GM19452 (cell line): ENCODE measurements at regions not wholly inside any gene's neighbourhood (a gene's known extent, or its start where the extent isn't known, plus 50 kb on each side); places are given as distances from the start of the nearest gene placed in this dataset.
"Not testable (repeated sequence)": the region's sequence is repeated elsewhere in the genome, so short reads cannot be mapped to it uniquely, and the experiment has no call there.

Source experiments
- ATAC-seq: cut with Tn5 transposase; IDR thresholded peaks from one replicate; pipeline ENCODE4 v1.9.1; 2021; ENCODE audit not compliant: unreplicated experiment

DNA sequence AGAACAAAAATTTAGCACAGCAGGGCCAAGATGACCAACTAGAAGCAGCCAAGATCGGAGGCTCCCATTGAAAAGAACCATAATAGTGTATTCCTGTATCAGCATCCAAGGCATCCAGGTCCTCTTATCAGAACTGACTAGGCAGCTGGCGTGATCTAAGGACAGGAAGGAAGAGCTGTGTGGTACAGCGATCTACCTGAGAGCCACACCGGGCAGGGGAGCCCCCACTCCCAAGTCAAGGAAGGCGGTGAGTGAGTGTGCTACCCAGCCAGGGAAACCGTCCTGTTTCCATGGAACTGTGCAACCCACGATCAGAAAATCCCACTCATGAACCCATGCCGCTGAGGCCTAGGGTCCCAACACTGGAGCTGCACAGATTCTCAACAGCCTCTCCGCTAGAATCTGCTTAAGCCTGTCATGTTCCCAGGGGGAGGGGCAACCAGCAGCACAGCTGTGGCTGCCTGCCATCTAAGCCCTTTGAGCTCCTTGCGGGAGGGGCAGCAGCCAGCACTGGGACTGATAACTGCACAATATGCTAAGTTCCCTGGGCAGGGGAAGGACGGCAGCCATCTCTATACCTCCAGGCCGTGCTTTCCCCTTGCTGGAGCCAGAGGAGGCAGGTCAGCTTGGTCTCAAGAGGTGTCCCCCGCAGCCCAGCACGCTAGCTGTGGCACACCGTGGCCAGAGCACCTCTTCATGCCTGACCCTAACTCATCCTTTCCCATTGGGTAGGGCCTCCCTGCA, 213.0 kb upstream of the SMIM30 start:
- ATAC-seq: no peak

DNA sequence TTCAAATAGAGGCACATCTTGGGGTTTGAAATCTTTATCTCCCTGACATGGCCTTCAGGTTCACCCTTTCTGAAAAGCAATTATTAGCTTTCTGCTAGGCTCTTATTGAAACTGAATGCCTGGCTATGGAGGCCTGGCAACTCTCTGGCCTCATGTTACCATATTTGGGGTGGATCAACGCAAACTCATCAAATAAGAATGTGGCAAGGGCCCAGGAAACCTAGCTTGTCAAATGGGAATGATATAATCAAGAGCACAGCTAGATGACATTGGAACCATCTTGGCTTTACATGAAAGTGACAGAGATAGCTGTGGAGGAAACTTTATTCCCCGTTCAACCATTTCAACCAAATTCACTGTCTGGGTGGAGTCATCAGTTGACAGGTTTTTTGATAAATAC, 202.8 kb upstream of the SMIM30 start:
- no peak for ATAC-seq

GRCh38 chr7:113320419-113320818, 202.1 kb upstream of the SMIM30 start:
- no peak for ATAC-seq

GRCh38 chr7:113314594-113314993, 196.2 kb upstream of the SMIM30 start:
- no peak for ATAC-seq

DNA sequence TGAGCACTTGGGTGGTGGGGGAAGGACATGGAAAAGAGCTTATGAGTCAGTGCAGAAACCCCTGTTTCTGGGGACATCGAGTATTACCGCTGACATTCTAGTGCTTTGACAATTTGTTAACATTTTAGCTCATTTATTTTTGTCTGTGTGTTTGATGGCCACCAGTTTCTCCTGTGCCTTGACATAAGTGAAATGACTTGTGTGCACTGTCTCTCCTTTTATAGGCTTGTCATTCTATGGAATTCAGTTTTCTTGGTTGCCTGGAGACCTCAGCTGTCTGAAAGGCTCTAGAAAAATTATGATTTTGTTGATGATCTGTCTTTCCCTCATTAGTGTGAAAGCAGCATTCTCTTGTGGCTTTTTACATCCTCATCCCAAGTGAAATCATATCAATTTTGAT, 190.0 kb upstream of the SMIM30 start:
- ATAC-seq: no peak

DNA sequence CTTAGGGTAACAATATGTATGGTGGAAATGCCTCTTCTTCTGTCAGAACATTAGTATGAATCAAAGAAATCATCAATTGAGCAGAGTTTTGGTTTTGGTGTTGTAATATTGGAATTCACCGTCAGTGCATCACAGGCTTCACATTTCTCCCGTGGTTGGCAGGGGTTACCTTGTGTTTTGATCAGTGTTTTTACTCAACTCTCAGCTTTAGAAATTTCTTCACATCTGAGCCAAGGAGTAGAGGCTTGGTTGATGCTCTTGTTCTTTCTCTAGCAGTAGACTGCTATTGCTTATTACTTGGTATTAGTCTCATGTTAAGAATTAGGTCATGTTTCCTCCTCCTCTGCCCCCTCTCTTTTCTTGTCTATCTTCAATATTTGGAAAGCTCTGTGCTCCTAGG, 188.8 kb upstream of the SMIM30 start:
- no peak for ATAC-seq

DNA sequence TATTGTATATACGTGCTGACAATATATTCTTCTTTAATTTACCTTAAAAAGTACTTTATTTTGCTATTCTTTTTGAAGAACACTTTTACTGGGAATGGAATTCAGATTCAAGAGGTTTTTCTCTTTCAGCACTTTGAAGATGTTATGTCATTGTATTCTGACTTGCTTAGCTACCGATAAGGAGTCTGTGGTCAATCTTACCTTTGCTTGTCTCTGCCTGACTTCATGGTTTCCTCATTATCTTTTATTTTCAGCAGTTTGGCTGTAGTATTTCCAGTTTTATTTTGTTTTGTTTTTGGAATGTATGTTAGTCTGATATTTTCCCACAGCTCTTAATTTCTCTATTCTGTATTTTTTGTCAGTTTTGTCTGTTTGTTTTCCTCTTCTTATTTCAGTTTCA, 187.9 kb upstream of the SMIM30 start:
- ATAC-seq: no peak

DNA sequence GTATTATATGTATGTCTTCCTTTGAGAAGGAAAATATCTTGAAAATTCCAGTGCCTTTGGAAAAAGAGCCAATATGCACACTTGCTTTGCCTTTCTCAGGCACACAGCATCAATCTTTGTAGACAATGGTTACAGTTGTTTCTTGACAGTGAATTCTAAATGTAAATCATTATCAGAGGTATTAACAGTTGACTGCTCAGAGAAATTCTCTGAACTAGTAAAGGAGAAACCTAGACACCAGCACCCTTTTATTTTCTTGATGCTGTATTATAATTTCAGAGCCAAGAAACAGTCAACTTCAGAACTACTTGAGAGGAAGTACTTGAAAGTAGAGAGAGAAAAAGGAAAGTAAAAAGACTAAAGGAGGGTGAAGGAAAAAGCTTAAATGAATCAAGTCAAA, 185.8 kb upstream of the SMIM30 start:
- no peak for ATAC-seq

DNA sequence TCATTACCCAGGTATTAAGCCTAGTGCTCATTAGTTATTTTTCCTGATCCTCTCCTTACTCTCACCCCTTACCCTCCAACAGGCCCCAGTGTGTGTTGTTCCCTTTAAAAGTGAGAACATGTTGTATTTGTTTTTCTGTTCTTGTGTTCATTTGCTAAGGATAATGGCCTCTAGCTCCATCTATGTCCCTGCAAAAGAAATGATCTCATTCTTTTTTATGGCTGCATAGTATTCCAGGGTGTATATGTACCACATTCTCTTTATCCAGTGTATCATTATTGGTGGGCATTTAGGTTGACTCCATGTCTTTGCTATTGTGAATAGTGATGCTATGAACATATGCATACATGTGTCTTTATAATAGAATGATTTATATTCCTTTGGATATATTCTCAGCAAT, 185.0 kb upstream of the SMIM30 start:
- ATAC-seq: not testable (repeated sequence)

DNA sequence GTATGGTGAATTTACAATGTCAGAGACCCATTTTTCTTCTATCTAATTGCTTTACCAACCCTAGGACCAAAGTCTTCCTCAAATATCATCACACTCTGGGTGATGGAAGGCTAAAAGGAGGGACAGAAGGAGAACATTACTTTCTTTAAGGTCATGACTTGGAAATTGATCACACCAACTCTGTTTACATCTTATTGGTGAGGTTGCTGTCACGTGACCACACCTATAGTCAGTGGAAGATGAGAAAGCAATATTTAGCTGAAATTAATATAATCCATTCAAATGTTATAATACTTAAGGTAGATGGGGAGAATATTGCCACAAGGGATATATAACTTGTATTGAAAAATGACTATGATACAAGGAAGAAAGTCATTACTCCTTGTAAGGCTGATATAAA, 183.6 kb upstream of the SMIM30 start:
- no peak for ATAC-seq

DNA sequence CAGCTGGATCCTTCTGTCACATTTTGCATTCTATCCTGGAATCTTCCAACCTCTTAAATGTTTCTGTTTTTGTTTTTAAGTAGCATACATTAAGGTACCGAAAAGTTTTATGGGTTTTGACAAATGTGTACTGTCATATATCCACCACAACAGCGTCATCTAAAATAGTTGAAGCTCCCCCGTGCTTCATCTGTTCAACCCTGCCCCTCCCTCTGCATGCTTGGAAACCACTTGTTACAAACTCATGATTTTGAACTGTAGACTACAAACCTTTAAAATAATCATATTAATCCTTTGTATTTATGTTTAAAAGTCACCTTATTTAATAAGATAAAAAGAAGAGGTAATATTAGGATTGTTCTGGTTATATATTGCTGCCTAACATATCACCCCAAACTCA, 182.8 kb upstream of the SMIM30 start:
- no peak for ATAC-seq

DNA sequence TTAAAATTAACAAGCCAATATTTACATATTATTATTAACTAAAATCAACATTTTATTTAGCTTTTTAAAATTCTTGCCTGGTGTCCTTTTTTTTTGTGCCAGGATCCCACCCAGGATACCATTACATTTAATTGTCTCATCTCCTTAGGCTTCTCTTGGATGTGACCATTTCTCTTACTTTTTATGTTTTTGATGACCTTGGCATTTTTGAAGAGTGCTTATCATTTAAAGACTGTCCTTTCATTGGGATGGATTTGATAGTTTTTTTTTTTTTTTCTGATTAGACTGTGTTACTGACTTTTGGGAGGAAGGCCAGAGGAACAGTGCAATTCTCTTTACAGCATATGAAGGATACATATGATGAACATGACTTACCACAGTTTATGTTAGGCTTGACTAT, 181.4 kb upstream of the SMIM30 start:
- no peak for ATAC-seq

- no peak for ATAC-seq
Observed at GRCh38 chr7:113298501-113298900, 180.1 kb upstream of the SMIM30 start.

DNA sequence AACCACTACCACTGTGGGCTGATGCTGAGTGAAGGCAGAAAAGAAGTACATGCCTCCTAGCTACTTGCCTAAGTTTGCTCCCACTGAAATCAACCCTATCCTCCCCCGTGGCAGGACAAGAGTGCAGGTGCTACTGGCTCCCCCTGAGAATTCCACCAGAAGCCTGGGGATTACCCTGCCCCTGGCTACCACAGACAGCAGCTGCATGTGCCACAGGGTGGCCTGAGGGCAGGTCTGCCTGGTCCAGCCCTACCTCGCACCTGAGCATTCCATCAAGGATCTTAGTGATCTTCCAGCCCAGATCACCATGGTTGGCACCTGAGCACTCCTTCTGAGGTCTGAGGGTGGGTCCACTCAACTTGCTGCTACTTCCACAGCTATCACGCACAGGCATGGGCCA, 176.4 kb upstream of the SMIM30 start:
- ATAC-seq: no peak

GRCh38 chr7:113292105-113292504, 173.8 kb upstream of the SMIM30 start:
- no peak for ATAC-seq

DNA sequence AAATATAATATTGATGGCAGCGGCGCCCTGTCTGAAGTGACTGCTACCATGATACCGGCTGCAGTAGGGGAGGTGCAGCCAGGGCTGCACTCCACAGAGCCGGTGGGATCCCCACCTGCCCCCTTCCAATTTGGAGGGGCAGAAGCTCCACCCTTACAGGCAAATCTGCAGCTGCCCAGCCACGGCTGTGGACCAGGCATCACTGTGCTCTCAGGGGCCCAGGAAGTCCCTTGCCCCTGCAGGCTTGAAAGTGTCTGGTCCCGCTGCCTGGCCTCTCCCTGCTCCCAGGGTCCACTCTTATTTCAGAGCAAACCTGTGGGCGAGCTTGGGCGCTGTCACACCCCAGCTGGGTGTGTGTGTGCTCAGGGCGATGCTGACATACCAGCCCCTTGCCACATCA, 172.7 kb upstream of the SMIM30 start:
- ATAC-seq: no peak

- ATAC-seq: no peak
Observed at GRCh38 chr7:113289140-113289740, 170.9 kb upstream of the SMIM30 start.

DNA sequence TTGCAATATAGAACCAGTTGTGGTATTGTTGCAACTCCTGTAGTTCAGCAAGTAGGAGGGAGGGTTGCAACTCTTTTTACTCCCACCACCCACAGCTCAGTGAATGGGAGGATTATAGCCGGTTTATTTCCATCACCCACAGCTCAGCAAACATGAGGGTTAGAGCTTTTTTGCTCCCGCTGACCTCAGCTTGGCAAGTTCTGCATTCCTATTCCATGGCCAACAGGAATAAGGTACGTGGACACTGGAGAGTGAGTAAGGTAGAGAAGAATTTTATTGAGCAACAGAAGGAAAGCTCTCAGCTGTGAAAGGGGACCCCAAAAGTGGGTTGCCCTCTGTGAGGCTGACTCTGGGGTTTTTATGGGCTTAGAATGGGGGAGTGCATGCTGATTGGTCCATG, 167.1 kb upstream of the SMIM30 start:
- ATAC-seq: no peak

GRCh38 chr7:113283861-113284260, 165.5 kb upstream of the SMIM30 start:
- ATAC-seq: no peak

DNA sequence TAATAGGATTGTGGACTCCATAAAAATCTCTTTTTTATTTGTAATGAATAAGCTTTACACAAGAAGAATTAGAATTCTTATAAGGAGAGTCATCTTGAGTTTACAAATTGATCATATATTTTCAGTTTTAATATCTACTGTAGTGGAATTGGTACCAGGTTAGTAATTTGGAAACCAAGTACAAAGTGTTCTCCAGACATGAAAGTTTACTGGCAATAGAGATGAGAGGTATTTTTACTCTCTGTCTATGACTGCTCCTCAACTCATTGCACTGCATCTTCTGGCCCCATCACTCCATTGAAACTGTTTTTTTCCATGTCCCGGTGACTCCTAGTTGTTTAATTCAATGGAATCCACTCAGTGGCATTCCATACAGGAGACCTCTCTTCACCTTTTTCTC, 164.5 kb upstream of the SMIM30 start:
- no peak for ATAC-seq

DNA sequence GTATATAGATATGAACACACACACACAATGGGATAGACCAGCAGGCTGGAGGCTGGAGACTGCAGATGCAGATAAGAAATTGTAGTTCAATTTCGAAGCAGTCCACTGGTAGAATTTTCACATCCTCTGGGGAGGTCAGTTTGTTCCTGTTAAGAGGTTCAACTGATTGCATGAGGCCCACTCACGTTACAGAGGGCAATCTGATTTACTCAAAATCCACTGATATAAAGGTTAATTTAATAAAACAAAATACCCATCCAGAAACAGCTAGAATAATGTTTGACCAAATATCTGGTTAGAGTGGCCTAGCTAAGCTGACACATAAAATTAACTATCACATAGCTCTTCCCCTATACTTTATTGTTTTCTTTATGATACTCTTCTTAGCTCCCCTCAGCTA, 162.9 kb upstream of the SMIM30 start:
- ATAC-seq: no peak

GRCh38 chr7:113279256-113279655, 160.9 kb upstream of the SMIM30 start:
- no peak for ATAC-seq

- ATAC-seq: no peak
Observed at GRCh38 chr7:113270790-113271189, 152.4 kb upstream of the SMIM30 start.
